ENCODE measurements at regions not wholly inside any gene's neighbourhood (a gene's known extent, or its start where the extent isn't known, plus 50 kb on each side); places are given as distances from the start of the nearest gene placed in this dataset.

DNA sequence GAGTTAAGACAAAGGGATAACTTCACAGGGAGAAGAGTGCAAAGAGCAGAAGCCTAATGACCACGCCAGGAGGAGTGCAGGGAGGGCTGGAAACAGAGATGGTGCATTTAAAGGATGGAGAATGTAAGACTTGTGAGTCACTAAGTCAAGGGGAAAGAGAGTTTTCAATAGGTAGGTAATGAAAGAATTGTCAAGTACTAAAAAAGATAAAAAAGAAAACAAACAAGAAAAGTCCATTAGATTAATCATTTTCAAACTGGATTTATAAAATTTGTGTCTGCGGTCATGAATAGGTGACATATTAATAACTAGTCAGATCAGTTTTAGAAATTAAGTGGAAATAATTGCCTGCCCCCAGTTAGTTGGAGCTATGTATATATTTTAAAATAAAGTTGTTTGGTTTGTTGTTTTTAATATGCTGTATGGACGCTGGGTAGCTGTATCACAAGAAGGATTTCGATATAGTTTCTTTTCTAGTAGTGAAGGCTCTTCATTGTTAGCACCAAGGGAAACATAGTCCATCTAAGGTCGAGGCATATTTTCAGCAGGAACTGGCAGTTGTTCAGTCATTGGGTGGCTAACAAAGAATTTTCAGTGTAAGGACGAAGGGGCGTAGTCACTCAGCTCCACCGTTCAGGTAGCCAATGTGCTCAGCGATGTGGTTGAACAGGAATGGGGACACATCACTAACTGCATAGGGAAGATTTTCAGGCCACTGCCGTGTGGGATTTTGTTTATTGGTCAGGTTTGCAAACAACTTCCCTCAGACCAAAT lies 203.0 kb downstream of the TGFB2 start:
- POLR2A ChIA-PET (ENCODE audit: unreplicated experiment): no interaction called here
- H3K36me3 ChIP-seq (ENCODE audit: low read depth, low read length): no peaks in the 10 kb centered on the region
- H3K4me1 ChIP-seq (ENCODE audit: insufficient read depth, low read length): no peaks in the 10 kb centered on the region
- no peak overlapping the region for H3K9ac ChIP-seq (ENCODE audit: low read length)
- ATAC-seq: no peak
- no peak for DNase-seq
- no peak overlapping the region for H2AFZ ChIP-seq (ENCODE audit: low read length)
- no peak overlapping the region for H3K4me2 ChIP-seq (ENCODE audit: low read length)
- no peak overlapping the region for H3K27ac ChIP-seq (ENCODE audit: low read length)
- no peaks in the 10 kb centered on the region for H4K20me1 ChIP-seq (ENCODE audit: low read length)
- no TSS peak for BruUV-seq (replicated peaks)
- H3K79me2 ChIP-seq (ENCODE audit: low read length): no peaks in the 10 kb centered on the region
- H3K9me2 ChIP-seq (replicated peaks; ENCODE audit: low read length): no peaks in the 10 kb centered on the region
- H3K4me3 ChIP-seq (ENCODE audit: low read length): no peak overlapping the region
- H3K9me3 ChIP-seq (ENCODE audit: low read length): no peaks in the 10 kb centered on the region
- CTCF ChIA-PET: no interaction called here
- TF ChIP-seq EZH2 (IDR thresholded peaks at IDR 0.05; ENCODE audit: low read length, unreplicated experiment) (no peak), EZH2phosphoT487 (IDR thresholded peaks at IDR 0.05; ENCODE audit: borderline replicate concordance, low read length) (no peak)
- TF ChIP-seq, protein P1, sequence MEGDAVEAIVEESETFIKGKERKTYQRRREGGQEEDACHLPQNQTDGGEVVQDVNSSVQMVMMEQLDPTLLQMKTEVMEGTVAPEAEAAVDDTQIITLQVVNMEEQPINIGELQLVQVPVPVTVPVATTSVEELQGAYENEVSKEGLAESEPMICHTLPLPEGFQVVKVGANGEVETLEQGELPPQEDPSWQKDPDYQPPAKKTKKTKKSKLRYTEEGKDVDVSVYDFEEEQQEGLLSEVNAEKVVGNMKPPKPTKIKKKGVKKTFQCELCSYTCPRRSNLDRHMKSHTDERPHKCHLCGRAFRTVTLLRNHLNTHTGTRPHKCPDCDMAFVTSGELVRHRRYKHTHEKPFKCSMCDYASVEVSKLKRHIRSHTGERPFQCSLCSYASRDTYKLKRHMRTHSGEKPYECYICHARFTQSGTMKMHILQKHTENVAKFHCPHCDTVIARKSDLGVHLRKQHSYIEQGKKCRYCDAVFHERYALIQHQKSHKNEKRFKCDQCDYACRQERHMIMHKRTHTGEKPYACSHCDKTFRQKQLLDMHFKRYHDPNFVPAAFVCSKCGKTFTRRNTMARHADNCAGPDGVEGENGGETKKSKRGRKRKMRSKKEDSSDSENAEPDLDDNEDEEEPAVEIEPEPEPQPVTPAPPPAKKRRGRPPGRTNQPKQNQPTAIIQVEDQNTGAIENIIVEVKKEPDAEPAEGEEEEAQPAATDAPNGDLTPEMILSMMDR (conservative IDR thresholded peaks at IDR 0.05; ENCODE audit: low read depth, low read length): no peak
- no peaks in the 10 kb centered on the region for H3K27me3 ChIP-seq (ENCODE audit: low read length)
- intact Hi-C loops (cut with micrococcal nuclease): no loop called here
- no peaks in the 10 kb centered on the region for H3F3A ChIP-seq (ENCODE audit: low read length, unreplicated experiment)

GRCh38 chr1:218548764-218549163 lies 203.6 kb downstream of the TGFB2 start:
- Histone ChIP-seq H3K36me3 (ENCODE audit: low read depth, low read length) (no peaks in the 10 kb centered on the region), H3K27me3 (ENCODE audit: low read length) (no peaks in the 10 kb centered on the region), H3F3A (ENCODE audit: low read length, unreplicated experiment) (no peaks in the 10 kb centered on the region), H3K4me2 (ENCODE audit: low read length) (no peak overlapping the region), H3K27ac (ENCODE audit: low read length) (no peak overlapping the region), H3K4me3 (ENCODE audit: low read length) (no peak overlapping the region), H3K79me2 (ENCODE audit: low read length) (no peaks in the 10 kb centered on the region), H2AFZ (ENCODE audit: low read length) (no peak overlapping the region), H4K20me1 (ENCODE audit: low read length) (no peaks in the 10 kb centered on the region), H3K9me3 (ENCODE audit: low read length) (no peaks in the 10 kb centered on the region), H3K9ac (ENCODE audit: low read length) (no peak overlapping the region), H3K9me2 (replicated peaks; ENCODE audit: low read length) (no peaks in the 10 kb centered on the region), H3K4me1 (ENCODE audit: insufficient read depth, low read length) (no peaks in the 10 kb centered on the region)
- TF ChIP-seq EZH2phosphoT487 (IDR thresholded peaks at IDR 0.05; ENCODE audit: borderline replicate concordance, low read length): no peak
- no peak for TF ChIP-seq EZH2 (IDR thresholded peaks at IDR 0.05; ENCODE audit: low read length, unreplicated experiment)
- TF ChIP-seq, protein P1 (conservative IDR thresholded peaks at IDR 0.05; ENCODE audit: low read depth, low read length): no peak
- DNase-seq (no peak), ATAC-seq (no peak)
- intact Hi-C loops (cut with micrococcal nuclease): no loop called here
- ChIA-PET CTCF (no interaction called here), POLR2A (ENCODE audit: unreplicated experiment) (no interaction called here)
- no TSS peak for BruUV-seq (replicated peaks)

DNA sequence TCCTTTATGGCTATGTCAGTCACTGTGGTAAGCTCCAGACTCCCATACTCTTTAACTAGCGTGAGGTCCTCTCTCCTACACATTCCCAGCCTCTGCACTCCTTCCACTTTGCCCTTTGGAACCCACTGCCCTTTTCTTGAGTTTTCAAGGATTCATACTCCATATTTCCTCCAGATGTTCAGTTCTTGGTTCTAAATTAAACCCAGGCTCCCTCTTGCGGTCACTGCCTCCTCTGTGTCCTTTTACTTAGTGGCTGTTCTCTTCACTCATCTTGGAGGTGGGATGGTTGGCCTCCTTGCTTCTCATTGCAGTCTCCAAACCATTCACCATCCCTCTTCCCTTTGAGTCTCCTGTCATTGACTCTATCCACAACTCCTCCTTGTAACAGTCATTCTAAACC lies 208.1 kb downstream of the TGFB2 start:
- H3K4me2 ChIP-seq (ENCODE audit: low read length): no peak overlapping the region
- CTCF ChIA-PET: no interaction called here
- POLR2A ChIA-PET (ENCODE audit: unreplicated experiment): no interaction called here
- no peaks in the 10 kb centered on the region for H3K9me2 ChIP-seq (replicated peaks; ENCODE audit: low read length)
- H3K4me3 ChIP-seq (ENCODE audit: low read length): no peak overlapping the region
- no peak overlapping the region for H3K9ac ChIP-seq (ENCODE audit: low read length)
- no peak overlapping the region for H3K27ac ChIP-seq (ENCODE audit: low read length)
- no peaks in the 10 kb centered on the region for H3F3A ChIP-seq (ENCODE audit: low read length, unreplicated experiment)
- H4K20me1 ChIP-seq (ENCODE audit: low read length): no peaks in the 10 kb centered on the region
- peaks cover 8% of the 10 kb centered on the region for H3K4me1 ChIP-seq (ENCODE audit: insufficient read depth, low read length)
- H3K27me3 ChIP-seq (ENCODE audit: low read length): no peaks in the 10 kb centered on the region
- BruUV-seq (replicated peaks): no TSS peak
- peak; percentile 64 for ATAC-seq
- TF ChIP-seq EZH2phosphoT487 (IDR thresholded peaks at IDR 0.05; ENCODE audit: borderline replicate concordance, low read length): no peak
- TF ChIP-seq, protein P1 (conservative IDR thresholded peaks at IDR 0.05; ENCODE audit: low read depth, low read length): peak; percentile 93
- peak; percentile 73 for DNase-seq
- intact Hi-C loops (cut with micrococcal nuclease): loop anchor here (1.0 to 10.0 kb wide), 6 partner anchors 176 to 1012 kb away; no protein-coding TSS in a partner anchor
- H3K9me3 ChIP-seq (ENCODE audit: low read length): no peaks in the 10 kb centered on the region
- no peaks in the 10 kb centered on the region for H3K79me2 ChIP-seq (ENCODE audit: low read length)
- H2AFZ ChIP-seq (ENCODE audit: low read length): no peak overlapping the region
- H3K36me3 ChIP-seq (ENCODE audit: low read depth, low read length): no peaks in the 10 kb centered on the region
